GM12874 (cell line): ENCODE measurements at regions not wholly inside any gene's neighbourhood (a gene's known extent, or its start where the extent isn't known, plus 50 kb on each side); places are given as distances from the start of the nearest gene placed in this dataset.

Experiments
- CTCF ChIP-seq: IDR thresholded peaks from 2 replicates; pipeline ENCODE4 v1.5.1; 2011; ENCODE audit warnings: low read depth, mild to moderate bottlenecking, control low read depth, low read length, moderate library complexity; ENCODE audit not compliant: insufficient read depth

DNA sequence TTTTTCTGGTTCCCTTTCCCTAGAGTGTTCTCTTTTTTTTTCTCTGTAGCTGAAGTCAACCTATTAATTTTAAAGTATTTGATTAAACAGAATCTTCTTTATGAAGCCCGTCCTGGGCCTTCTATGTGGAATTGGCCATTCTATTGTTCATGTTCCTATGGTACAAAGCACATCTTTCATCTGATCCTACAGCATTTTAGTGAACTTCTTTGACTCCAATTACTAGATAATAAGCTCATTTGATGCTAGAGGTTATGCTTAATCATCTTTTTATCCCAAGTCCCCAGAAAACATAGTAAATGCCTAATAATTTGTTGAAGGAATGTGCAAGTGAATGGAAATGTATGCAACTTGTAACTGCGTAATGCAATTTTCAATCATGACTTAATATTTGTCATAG, 472.0 kb upstream of the KLF6 start:
- no peak for TF ChIP-seq CTCF

DNA sequence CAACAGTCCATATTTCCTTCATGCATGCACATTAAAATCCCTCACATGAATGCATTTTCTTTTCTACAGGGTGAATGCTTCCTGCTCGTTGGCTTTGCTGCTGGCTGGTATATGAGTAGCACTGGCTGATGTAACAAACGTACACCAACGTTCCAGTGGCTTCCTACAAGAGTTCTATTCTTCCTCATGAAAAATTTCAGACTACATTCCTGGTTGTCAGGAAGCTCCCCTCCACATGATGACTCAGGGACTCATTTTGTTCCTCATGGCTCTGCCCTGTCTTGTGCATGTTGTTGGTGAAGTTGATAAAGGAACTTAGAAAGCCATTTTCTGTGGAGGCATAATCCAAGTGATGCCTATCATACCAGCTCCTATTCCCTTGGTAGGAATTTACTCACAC, 470.7 kb upstream of the KLF6 start:
- no peak for TF ChIP-seq CTCF

GRCh38 chr10:4254101-4254994, 469.3 kb upstream of the KLF6 start:
- TF ChIP-seq CTCF = no peak

GRCh38 chr10:4252701-4253100, 467.7 kb upstream of the KLF6 start:
- no peak for TF ChIP-seq CTCF

- TF ChIP-seq CTCF = no peak
Measured at GRCh38 chr10:4250587-4250887, 465.5 kb upstream of the KLF6 start.

- TF ChIP-seq CTCF = no peak
Measured at GRCh38 chr10:4249841-4250586, 465.0 kb upstream of the KLF6 start.

DNA sequence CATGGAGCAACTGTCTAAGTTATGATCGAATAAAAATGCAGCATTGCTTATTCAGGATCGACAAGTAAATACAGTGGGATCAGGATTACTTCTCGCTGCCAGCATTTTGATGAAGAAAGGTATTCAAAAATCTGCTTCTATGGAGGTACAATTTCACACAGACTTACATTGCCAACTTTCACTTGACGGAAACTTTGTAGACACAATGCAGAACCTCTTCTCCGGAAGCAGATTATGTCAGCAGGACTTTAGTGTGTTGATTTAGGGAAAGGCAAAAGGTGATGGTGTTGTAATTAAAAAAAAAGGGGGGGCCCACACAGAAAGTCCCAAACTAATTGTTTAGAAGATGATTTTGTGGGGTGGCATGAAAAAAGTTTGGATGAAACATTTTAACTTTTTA, 462.4 kb upstream of the KLF6 start:
- TF ChIP-seq CTCF = no peak
